ENCODE measurements at regions not wholly inside any gene's neighbourhood (a gene's known extent, or its start where the extent isn't known, plus 50 kb on each side); places are given as distances from the start of the nearest gene placed in this dataset.

GRCh38 chr9:13513716-13514444 is 234.4 kb upstream of the MPDZ start:
- no peak for DNase-seq

GRCh38 chr9:13513286-13513685 is 233.8 kb upstream of the MPDZ start:
- no peak for DNase-seq

- no peak for DNase-seq
Measured at GRCh38 chr9:13508681-13509080, 229.2 kb upstream of the MPDZ start.

GRCh38 chr9:13508086-13508485 is 228.6 kb upstream of the MPDZ start:
- DNase-seq = no peak

GRCh38 chr9:13505797-13506196 is 226.3 kb upstream of the MPDZ start:
- no peak for DNase-seq

GRCh38 chr9:13503599-13503998 is 224.1 kb upstream of the MPDZ start:
- no peak for DNase-seq

GRCh38 chr9:13502484-13502883 is 223.0 kb upstream of the MPDZ start:
- no peak for DNase-seq

GRCh38 chr9:13501018-13501417 is 221.5 kb upstream of the MPDZ start:
- DNase-seq = no peak

GRCh38 chr9:13500034-13500433 is 220.5 kb upstream of the MPDZ start:
- DNase-seq = no peak

GRCh38 chr9:13493697-13494096 is 214.2 kb upstream of the MPDZ start:
- DNase-seq = no peak

GRCh38 chr9:13491493-13492424 is 212.3 kb upstream of the MPDZ start:
- peak; percentile 24 for DNase-seq

GRCh38 chr9:13491138-13491492 is 211.6 kb upstream of the MPDZ start:
- DNase-seq = no peak

- no peak for DNase-seq
Measured at GRCh38 chr9:13487936-13488335, 208.4 kb upstream of the MPDZ start.

GRCh38 chr9:13487498-13487897 is 208.0 kb upstream of the MPDZ start:
- no peak for DNase-seq

GRCh38 chr9:13487071-13487470 is 207.6 kb upstream of the MPDZ start:
- no peak for DNase-seq

GRCh38 chr9:13485068-13485596 is 205.6 kb upstream of the MPDZ start:
- peak; percentile 7 for DNase-seq

GRCh38 chr9:13484186-13484585 is 204.7 kb upstream of the MPDZ start:
- DNase-seq = no peak

GRCh38 chr9:13481274-13481673 is 201.8 kb upstream of the MPDZ start:
- no peak for DNase-seq

- DNase-seq = no peak
Measured at GRCh38 chr9:13480693-13481092, 201.2 kb upstream of the MPDZ start.

GRCh38 chr9:13479096-13479495 is 199.6 kb upstream of the MPDZ start:
- DNase-seq = no peak

GRCh38 chr9:13478639-13479038 is 199.1 kb upstream of the MPDZ start:
- DNase-seq = no peak

GRCh38 chr9:13478160-13478559 is 198.7 kb upstream of the MPDZ start:
- no peak for DNase-seq

GRCh38 chr9:13470836-13471235 is 191.3 kb upstream of the MPDZ start:
- DNase-seq = no peak

GRCh38 chr9:13467157-13467556 is 187.7 kb upstream of the MPDZ start:
- no peak for DNase-seq
